ENCODE measurements at regions not wholly inside any gene's neighbourhood (a gene's known extent, or its start where the extent isn't known, plus 50 kb on each side); places are given as distances from the start of the nearest gene placed in this dataset.

- no peak for DNase-seq (ENCODE audit: low spot score)
These were observed 391.9 kb upstream of the IRX2 start for GRCh38 chr5:3143382-3143781.

GRCh38 chr5:3142261-3143027 lies 391.0 kb upstream of the IRX2 start:
- DNase-seq (ENCODE audit: low spot score): no peak

- no peak for DNase-seq (ENCODE audit: low spot score)
These were observed 388.6 kb upstream of the IRX2 start for GRCh38 chr5:3140117-3140516.

- DNase-seq (ENCODE audit: low spot score): no peak
These were observed 388.0 kb upstream of the IRX2 start for GRCh38 chr5:3139499-3139931.

- no peak for DNase-seq (ENCODE audit: low spot score)
These were observed 379.7 kb upstream of the IRX2 start for GRCh38 chr5:3131161-3131560.

GRCh38 chr5:3129252-3129651 lies 377.8 kb upstream of the IRX2 start:
- no peak for DNase-seq (ENCODE audit: low spot score)

GRCh38 chr5:3127423-3127911 lies 376.0 kb upstream of the IRX2 start:
- no peak for DNase-seq (ENCODE audit: low spot score)

GRCh38 chr5:3126639-3127038 lies 375.2 kb upstream of the IRX2 start:
- no peak for DNase-seq (ENCODE audit: low spot score)

- DNase-seq (ENCODE audit: low spot score): no peak
These were observed 372.9 kb upstream of the IRX2 start for GRCh38 chr5:3124410-3124809.

- no peak for DNase-seq (ENCODE audit: low spot score)
These were observed 372.3 kb upstream of the IRX2 start for GRCh38 chr5:3123763-3124157.

- DNase-seq (ENCODE audit: low spot score): peak; percentile 51
These were observed 371.7 kb upstream of the IRX2 start for GRCh38 chr5:3122985-3123762.

GRCh38 chr5:3122216-3122615 lies 370.7 kb upstream of the IRX2 start:
- DNase-seq (ENCODE audit: low spot score): peak; percentile 43

GRCh38 chr5:3121813-3122212 lies 370.3 kb upstream of the IRX2 start:
- peak; percentile 69 for DNase-seq (ENCODE audit: low spot score)

GRCh38 chr5:3120028-3120427 lies 368.6 kb upstream of the IRX2 start:
- DNase-seq (ENCODE audit: low spot score): no peak

- no peak for DNase-seq (ENCODE audit: low spot score)
These were observed 368.0 kb upstream of the IRX2 start for GRCh38 chr5:3119435-3119834.

- DNase-seq (ENCODE audit: low spot score): peak; percentile 71
These were observed 366.9 kb upstream of the IRX2 start for GRCh38 chr5:3118340-3118739.

GRCh38 chr5:3116366-3116765 lies 364.9 kb upstream of the IRX2 start:
- no peak for DNase-seq (ENCODE audit: low spot score)

- DNase-seq (ENCODE audit: low spot score): no peak
These were observed 363.0 kb upstream of the IRX2 start for GRCh38 chr5:3114467-3114866.

GRCh38 chr5:3110371-3110770 lies 358.9 kb upstream of the IRX2 start:
- no peak for DNase-seq (ENCODE audit: low spot score)

- DNase-seq (ENCODE audit: low spot score): no peak
These were observed 355.7 kb upstream of the IRX2 start for GRCh38 chr5:3107156-3107611.

- DNase-seq (ENCODE audit: low spot score): no peak
These were observed 354.1 kb upstream of the IRX2 start for GRCh38 chr5:3105581-3105980.

- no peak for DNase-seq (ENCODE audit: low spot score)
These were observed 353.7 kb upstream of the IRX2 start for GRCh38 chr5:3105172-3105571.

GRCh38 chr5:3104429-3105060 lies 353.1 kb upstream of the IRX2 start:
- peak; percentile 76 for DNase-seq (ENCODE audit: low spot score)

Data from ecto neural progenitor cell (in vitro differentiated cells).